Activated CD8-positive, alpha-beta T cell treated with anti-CD3 and anti-CD28 coated beads, Interleukin-2, amount 10 ng/mL, durations not matched to agents 7 days and 5 days (primary cell): ENCODE measurements at regions not wholly inside any gene's neighbourhood (a gene's known extent, or its start where the extent isn't known, plus 50 kb on each side); places are given as distances from the start of the nearest gene placed in this dataset.

ENCODE experiments used
- ATAC-seq: fragments of 150-1000 bp; cut with Tn5 transposase; one replicate; pipeline ENCODE4 v1.10.0; 2021; ENCODE audit warnings: moderate library complexity
- CTCF ChIA-PET: fragments of 350-600 bp; sonication (Branson Sonifier 250); formaldehyde crosslinking; loops from one replicate; lab custom pipeline; 2021; ENCODE audit warnings: antibody characterized with exemption; lab: Charles Lee
- POLR2A ChIA-PET: fragments of 350-600 bp; sonication (Branson Sonifier 250); formaldehyde crosslinking; loops from one replicate; lab custom pipeline; 2021; ENCODE audit warnings: antibody characterized with exemption; lab: Charles Lee
- DNase-seq: peaks from one replicate; pipeline ENCODE4 v3.0.0-alpha.2; 2020
- H3K27ac Mint-ChIP-seq: one replicate; pipeline ENCODE4 v1.8.0; 2021; ENCODE audit warnings: mild to moderate bottlenecking, mixed read lengths
- H3K27me3 Mint-ChIP-seq: one replicate; pipeline ENCODE4 v1.8.0; 2021; ENCODE audit warnings: low read depth, mixed read lengths
- H3K36me3 Mint-ChIP-seq: one replicate; pipeline ENCODE4 v1.8.0; 2021; ENCODE audit warnings: low read depth, mixed read lengths
- H3K4me1 Mint-ChIP-seq: one replicate; pipeline ENCODE4 v1.8.0; 2021; ENCODE audit warnings: low read depth, mixed read lengths
- H3K4me3 Mint-ChIP-seq: one replicate; pipeline ENCODE4 v1.8.0; 2021; ENCODE audit warnings: mild to moderate bottlenecking, mixed read lengths
- H3K9me3 Mint-ChIP-seq: one replicate; pipeline ENCODE4 v1.8.0; 2022; ENCODE audit warnings: mixed read lengths; ENCODE audit not compliant: insufficient read depth

GRCh38 chr20:43798291-43799149 lies 71.7 kb upstream of the GTSF1L start:
- H3K36me3 Mint-ChIP-seq = no peaks in the 10 kb centered on the region
- H3K9me3 Mint-ChIP-seq = peaks cover 1% of the 10 kb centered on the region
- no peak for ATAC-seq
- H3K4me1 Mint-ChIP-seq = peaks cover 17% of the 10 kb centered on the region
- H3K27ac Mint-ChIP-seq = no peak overlapping the region
- peaks cover 6% of the 10 kb centered on the region for H3K27me3 Mint-ChIP-seq
- no peak for DNase-seq
- ChIA-PET CTCF (interaction anchor here (0.6 to 1.3 kb wide), 3 partner anchors 41 to 510 kb away, joined by 3 to 5 read pairs (median 4); no protein-coding TSS in a partner anchor), POLR2A (no interaction called here)
- H3K4me3 Mint-ChIP-seq = no peak overlapping the region

GRCh38 chr20:43794326-43794725 lies 67.5 kb upstream of the GTSF1L start:
- peaks cover 6% of the 10 kb centered on the region for H3K4me1 Mint-ChIP-seq
- CTCF ChIA-PET = no interaction called here
- H3K27ac Mint-ChIP-seq = no peak overlapping the region
- no peak for ATAC-seq
- POLR2A ChIA-PET = interaction anchor here (1.0 kb wide), 1 partner anchor 20 kb away, joined by 3 read pairs; no protein-coding TSS in a partner anchor
- H3K4me3 Mint-ChIP-seq = no peak overlapping the region
- peaks cover 18% of the 10 kb centered on the region for H3K27me3 Mint-ChIP-seq
- no peaks in the 10 kb centered on the region for H3K36me3 Mint-ChIP-seq
- no peak for DNase-seq
- H3K9me3 Mint-ChIP-seq = peaks cover 15% of the 10 kb centered on the region

DNA sequence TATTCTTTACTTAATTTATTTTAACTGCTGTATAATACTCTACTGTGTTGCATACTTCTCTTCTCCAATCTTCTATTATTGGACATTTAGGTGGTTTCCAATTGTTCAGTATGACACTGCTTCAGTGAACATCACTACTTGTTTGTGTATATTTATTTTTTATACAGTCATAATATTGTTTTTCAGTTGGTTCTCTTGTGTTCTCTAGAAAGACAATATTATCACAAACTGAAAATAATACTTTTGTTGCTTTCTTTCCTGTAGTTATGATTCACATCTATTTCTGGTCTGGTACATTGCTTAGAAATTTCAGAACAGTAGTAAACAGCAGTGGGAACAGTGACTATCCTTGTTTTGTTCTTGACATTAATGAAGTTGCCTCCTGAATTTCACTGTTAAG lies 62.8 kb upstream of the GTSF1L start:
- ChIA-PET POLR2A (no interaction called here), CTCF (no interaction called here)
- ATAC-seq = no peak
- H3K4me1 Mint-ChIP-seq = no peaks in the 10 kb centered on the region
- H3K27me3 Mint-ChIP-seq = peaks cover 13% of the 10 kb centered on the region
- H3K27ac Mint-ChIP-seq = no peak overlapping the region
- no peaks in the 10 kb centered on the region for H3K36me3 Mint-ChIP-seq
- DNase-seq = no peak
- no peak overlapping the region for H3K4me3 Mint-ChIP-seq
- peaks cover 15% of the 10 kb centered on the region for H3K9me3 Mint-ChIP-seq

DNA sequence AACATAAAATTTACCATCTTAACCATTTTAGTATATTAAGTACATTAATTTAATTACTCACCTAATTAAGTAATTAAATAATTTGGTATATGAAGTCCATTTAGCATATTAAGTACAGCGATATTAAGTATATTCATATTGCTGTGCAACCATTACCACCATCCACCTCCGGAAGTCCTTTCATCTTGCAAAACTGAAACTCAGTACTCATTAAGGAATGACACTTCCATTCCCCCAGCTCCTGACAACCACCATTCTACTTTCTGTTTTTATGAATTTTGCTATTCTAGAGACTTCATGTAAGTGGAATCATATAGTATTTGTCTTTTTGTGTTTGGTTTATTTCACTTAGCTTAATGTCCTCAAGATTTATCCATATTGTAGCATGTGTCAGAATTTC lies 61.1 kb upstream of the GTSF1L start:
- Mint-ChIP-seq H3K4me1 (peaks cover 1% of the 10 kb centered on the region), H3K9me3 (peaks cover 14% of the 10 kb centered on the region), H3K27me3 (peaks cover 11% of the 10 kb centered on the region), H3K36me3 (peaks cover under 1% of the 10 kb centered on the region), H3K27ac (no peak overlapping the region), H3K4me3 (no peak overlapping the region)
- POLR2A ChIA-PET = interaction anchor here (0.7 kb wide), 1 partner anchor 41 kb away, joined by 3 read pairs; no protein-coding TSS in a partner anchor
- DNase-seq (no peak), ATAC-seq (no peak)
- CTCF ChIA-PET = no interaction called here

GRCh38 chr20:43786885-43787284 lies 60.1 kb upstream of the GTSF1L start:
- peaks cover 3% of the 10 kb centered on the region for H3K27me3 Mint-ChIP-seq
- ChIA-PET CTCF (interaction anchor here (0.7 kb wide), 1 partner anchor 53 kb away, joined by 3 read pairs; no protein-coding TSS in a partner anchor), POLR2A (no interaction called here)
- peaks cover 9% of the 10 kb centered on the region for H3K9me3 Mint-ChIP-seq
- peaks cover 4% of the 10 kb centered on the region for H3K36me3 Mint-ChIP-seq
- ATAC-seq = no peak
- DNase-seq = no peak
- no peak overlapping the region for H3K4me3 Mint-ChIP-seq
- peaks cover 9% of the 10 kb centered on the region for H3K4me1 Mint-ChIP-seq
- no peak overlapping the region for H3K27ac Mint-ChIP-seq

- Mint-ChIP-seq H3K9me3 (peaks cover 30% of the 10 kb centered on the region), H3K27ac (no peak overlapping the region), H3K4me3 (no peak overlapping the region), H3K4me1 (peaks cover 12% of the 10 kb centered on the region), H3K27me3 (peaks cover 5% of the 10 kb centered on the region), H3K36me3 (peaks cover 14% of the 10 kb centered on the region)
- POLR2A ChIA-PET = no interaction called here
- DNase-seq (no peak), ATAC-seq (no peak)
- CTCF ChIA-PET = interaction anchor here (1.3 kb wide), 1 partner anchor 58 kb away, joined by 4 read pairs; no protein-coding TSS in a partner anchor
Observed at GRCh38 chr20:43781215-43781614, 54.4 kb upstream of the GTSF1L start.

DNA sequence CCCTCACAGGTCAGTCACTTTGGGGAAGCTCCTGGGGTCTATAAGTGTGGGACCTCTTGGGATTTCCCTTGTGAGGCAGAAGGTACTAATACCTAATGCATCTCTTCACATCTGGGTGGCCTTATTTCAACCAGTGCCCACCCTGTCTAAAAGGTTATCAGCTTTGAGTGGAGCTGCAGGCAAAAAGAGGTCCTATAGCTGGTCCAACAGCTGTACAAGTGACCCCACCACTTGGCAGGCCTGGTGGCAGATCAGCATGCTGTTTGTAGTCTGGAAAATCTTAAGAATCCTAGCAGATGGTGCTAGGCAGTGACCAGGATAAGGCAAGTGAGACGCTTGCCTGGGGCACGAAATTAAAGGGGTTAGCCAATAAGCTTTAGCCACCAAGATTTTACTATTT lies 51.6 kb upstream of the GTSF1L start:
- CTCF ChIA-PET = no interaction called here
- no peak for DNase-seq
- Mint-ChIP-seq H3K36me3 (peaks cover 14% of the 10 kb centered on the region), H3K27ac (no peak overlapping the region), H3K27me3 (peaks cover 12% of the 10 kb centered on the region), H3K4me1 (peaks cover 12% of the 10 kb centered on the region), H3K4me3 (no peak overlapping the region), H3K9me3 (peaks cover 30% of the 10 kb centered on the region)
- ATAC-seq = no peak
- POLR2A ChIA-PET = no interaction called here

GRCh38 chr20:43776691-43777090 lies 49.9 kb upstream of the GTSF1L start:
- Mint-ChIP-seq H3K27me3 (peaks cover 19% of the 10 kb centered on the region), H3K4me3 (no peak overlapping the region), H3K27ac (no peak overlapping the region), H3K36me3 (peaks cover 9% of the 10 kb centered on the region), H3K4me1 (peaks cover 2% of the 10 kb centered on the region), H3K9me3 (peaks cover 22% of the 10 kb centered on the region)
- CTCF ChIA-PET = no interaction called here
- ATAC-seq (no peak), DNase-seq (no peak)
- POLR2A ChIA-PET = interaction anchor here (0.7 kb wide), 1 partner anchor 57 kb away, joined by 4 read pairs; no protein-coding TSS in a partner anchor
